ENCODE measurements at regions not wholly inside any gene's neighbourhood (a gene's known extent, or its start where the extent isn't known, plus 50 kb on each side); places are given as distances from the start of the nearest gene placed in this dataset.

DNA sequence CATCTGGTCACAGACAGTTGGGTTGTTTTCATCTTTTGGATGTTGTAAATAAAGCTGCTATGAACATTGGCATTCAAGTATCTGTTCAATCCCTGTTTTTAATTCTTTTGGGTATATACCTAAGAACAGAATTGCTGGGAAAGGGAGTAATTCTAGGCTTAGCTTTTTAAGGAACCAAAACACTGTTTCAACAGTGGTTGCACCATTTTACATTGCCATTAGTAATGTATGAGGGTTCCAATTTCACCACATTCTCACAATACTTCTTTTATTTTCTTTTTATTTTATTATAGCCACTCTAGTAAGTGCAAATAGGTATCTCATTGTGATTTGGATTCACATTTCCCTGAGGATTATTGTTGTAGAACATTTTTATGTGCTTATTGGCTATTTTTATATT is 108.9 kb upstream of the GLS start:
- TF ChIP-seq, protein P1, sequence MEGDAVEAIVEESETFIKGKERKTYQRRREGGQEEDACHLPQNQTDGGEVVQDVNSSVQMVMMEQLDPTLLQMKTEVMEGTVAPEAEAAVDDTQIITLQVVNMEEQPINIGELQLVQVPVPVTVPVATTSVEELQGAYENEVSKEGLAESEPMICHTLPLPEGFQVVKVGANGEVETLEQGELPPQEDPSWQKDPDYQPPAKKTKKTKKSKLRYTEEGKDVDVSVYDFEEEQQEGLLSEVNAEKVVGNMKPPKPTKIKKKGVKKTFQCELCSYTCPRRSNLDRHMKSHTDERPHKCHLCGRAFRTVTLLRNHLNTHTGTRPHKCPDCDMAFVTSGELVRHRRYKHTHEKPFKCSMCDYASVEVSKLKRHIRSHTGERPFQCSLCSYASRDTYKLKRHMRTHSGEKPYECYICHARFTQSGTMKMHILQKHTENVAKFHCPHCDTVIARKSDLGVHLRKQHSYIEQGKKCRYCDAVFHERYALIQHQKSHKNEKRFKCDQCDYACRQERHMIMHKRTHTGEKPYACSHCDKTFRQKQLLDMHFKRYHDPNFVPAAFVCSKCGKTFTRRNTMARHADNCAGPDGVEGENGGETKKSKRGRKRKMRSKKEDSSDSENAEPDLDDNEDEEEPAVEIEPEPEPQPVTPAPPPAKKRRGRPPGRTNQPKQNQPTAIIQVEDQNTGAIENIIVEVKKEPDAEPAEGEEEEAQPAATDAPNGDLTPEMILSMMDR (IDR thresholded peaks at IDR 0.05): no peak
- no peak for DNase-seq
- no peak for ATAC-seq
- intact Hi-C loops (cut with DNase I, micrococcal nuclease): no loop called here
- Histone ChIP-seq H3K36me3 (ENCODE audit: low read depth) (no peaks in the 10 kb centered on the region), H3K9me3 (no peaks in the 10 kb centered on the region), H3K4me1 (ENCODE audit: low read depth) (no peaks in the 10 kb centered on the region), H3K4me3 (no peak overlapping the region)

GRCh38 chr2:190780594-190780993 is 100.0 kb upstream of the GLS start:
- DNase-seq (no peak), ATAC-seq (peak; percentile 87)
- Histone ChIP-seq H3K36me3 (ENCODE audit: low read depth) (no peaks in the 10 kb centered on the region), H3K9me3 (no peaks in the 10 kb centered on the region), H3K4me3 (no peak overlapping the region), H3K4me1 (ENCODE audit: low read depth) (peaks cover 3% of the 10 kb centered on the region)
- intact Hi-C loops (cut with DNase I, micrococcal nuclease): loop anchor here in 1 of 2 donors (5.0 kb wide), 1 partner anchor 252 kb away; no protein-coding TSS in a partner anchor
- TF ChIP-seq, protein P1 (IDR thresholded peaks at IDR 0.05): no peak

- peak; percentile 77 for ATAC-seq
- Histone ChIP-seq H3K9me3 (no peaks in the 10 kb centered on the region), H3K4me3 (no peak overlapping the region), H3K4me1 (ENCODE audit: low read depth) (peaks cover 9% of the 10 kb centered on the region), H3K36me3 (ENCODE audit: low read depth) (no peaks in the 10 kb centered on the region)
- intact Hi-C loops (cut with DNase I, micrococcal nuclease): loop anchor here in 1 of 2 donors (5.0 kb wide), 1 partner anchor 251 kb away; no protein-coding TSS in a partner anchor
- TF ChIP-seq, protein P1 (IDR thresholded peaks at IDR 0.05): no peak
- DNase-seq: peak in 1 of 3 donors; percentile 63
These were observed 98.9 kb upstream of the GLS start for GRCh38 chr2:190781604-190782198.

DNA sequence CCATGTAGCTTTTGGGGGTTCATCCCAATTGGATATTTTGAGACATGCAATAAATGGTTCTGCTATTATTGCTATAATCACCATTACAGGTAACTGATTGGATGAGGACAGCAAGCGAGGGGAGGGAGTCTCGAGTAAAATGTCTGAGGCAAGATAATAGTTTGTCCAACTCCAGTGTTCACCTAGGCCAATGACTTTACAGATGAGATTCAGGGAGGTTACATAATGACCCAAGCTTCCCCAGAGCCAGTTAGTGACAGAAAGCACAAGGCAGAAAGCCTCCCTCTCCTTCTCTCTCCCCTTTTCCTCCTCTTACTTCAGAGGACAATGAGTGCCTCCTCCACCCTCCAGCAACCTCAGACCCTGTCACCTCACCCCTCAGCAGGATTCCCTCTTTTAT is 98.4 kb upstream of the GLS start:
- no peaks in the 10 kb centered on the region for H3K9me3 ChIP-seq
- no peak for ATAC-seq
- H3K4me3 ChIP-seq: no peak overlapping the region
- H3K36me3 ChIP-seq (ENCODE audit: low read depth): no peaks in the 10 kb centered on the region
- TF ChIP-seq, protein P1 (IDR thresholded peaks at IDR 0.05): no peak
- peaks cover 9% of the 10 kb centered on the region for H3K4me1 ChIP-seq (ENCODE audit: low read depth)
- no peak for DNase-seq
- intact Hi-C loops (cut with DNase I, micrococcal nuclease): loop anchor here in 1 of 2 donors (5.0 kb wide), 1 partner anchor 250 kb away; no protein-coding TSS in a partner anchor

DNA sequence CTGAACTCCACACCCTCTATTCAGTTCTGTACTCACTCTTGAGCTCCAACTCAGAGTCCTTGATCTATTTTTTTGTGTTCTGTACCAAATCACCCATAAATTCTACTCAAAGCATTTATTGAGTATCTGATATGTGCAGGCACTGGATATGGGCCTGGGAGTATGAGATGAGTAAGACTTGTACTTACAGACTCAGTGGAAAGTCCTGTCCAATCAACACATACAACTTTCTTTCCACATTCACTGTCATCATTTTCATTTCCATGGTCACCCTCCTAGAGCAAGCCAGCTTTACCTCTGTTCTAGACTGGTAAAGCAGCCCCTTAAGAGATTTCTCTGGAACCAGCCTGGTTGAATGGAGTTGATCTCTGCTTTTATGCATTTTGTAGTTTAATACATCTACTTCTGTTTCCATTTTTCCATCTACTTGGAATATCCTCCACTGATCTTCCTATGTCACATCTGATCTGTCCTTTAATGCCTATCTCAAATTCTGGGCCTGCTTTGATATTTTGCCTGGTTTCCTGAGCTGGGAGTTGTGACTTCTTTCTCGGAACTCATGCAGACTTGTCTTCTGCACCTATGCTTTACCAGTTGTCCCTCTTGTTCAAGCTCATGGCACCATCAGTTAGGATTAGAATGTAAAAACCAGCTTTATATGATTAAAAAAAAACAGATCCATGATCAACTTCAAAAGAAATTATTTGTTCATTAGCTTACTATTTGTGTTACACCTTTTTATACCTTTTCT is 96.9 kb upstream of the GLS start:
- no peaks in the 10 kb centered on the region for H3K36me3 ChIP-seq (ENCODE audit: low read depth)
- no peak overlapping the region for H3K4me3 ChIP-seq
- H3K9me3 ChIP-seq: no peaks in the 10 kb centered on the region
- TF ChIP-seq, protein P1 (IDR thresholded peaks at IDR 0.05): no peak
- peaks cover 9% of the 10 kb centered on the region for H3K4me1 ChIP-seq (ENCODE audit: low read depth)
- intact Hi-C loops (cut with DNase I, micrococcal nuclease): loop anchor here in 1 of 2 donors (5.0 kb wide), 1 partner anchor 249 kb away; no protein-coding TSS in a partner anchor
- ATAC-seq (no peak), DNase-seq (no peak)

All from mucosa of descending colon (tissue), 3 donors.